ENCODE measurements at regions not wholly inside any gene's neighbourhood (a gene's known extent, or its start where the extent isn't known, plus 50 kb on each side); places are given as distances from the start of the nearest gene placed in this dataset.

GRCh38 chr10:50988792-50989191 is 85.5 kb upstream of the PRKG1 start:
- peak in 2 of 3 donors; percentile 16 to 24 for TF ChIP-seq CTCF (IDR thresholded peaks at IDR 0.05)
- TF ChIP-seq POLR2A (IDR thresholded peaks at IDR 0.05): no peak

Measured in ovary (tissue), 3 donors.